ENCODE measurements at regions not wholly inside any gene's neighbourhood (a gene's known extent, or its start where the extent isn't known, plus 50 kb on each side); places are given as distances from the start of the nearest gene placed in this dataset.

DNA sequence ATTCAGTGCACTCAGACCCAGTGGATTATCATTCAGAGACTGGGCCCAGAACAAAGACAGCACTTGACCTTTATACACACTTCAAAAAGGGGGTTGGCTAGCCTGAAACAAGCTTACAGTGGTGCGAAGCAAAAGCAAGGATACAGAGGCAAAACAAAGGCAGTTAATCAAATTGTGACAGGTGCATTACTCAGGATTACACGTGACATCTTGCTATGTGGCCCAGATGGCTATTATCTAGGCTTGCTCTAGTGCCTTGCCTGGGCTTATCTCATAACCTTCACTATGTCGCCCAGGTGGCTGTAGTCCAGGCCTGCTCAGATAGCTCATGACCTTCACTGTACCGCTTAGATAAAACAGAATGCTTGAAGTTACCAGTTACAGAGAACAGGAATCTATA is 1092.1 kb upstream of the PRKX start:
- no TSS peak for BruUV-seq (replicated peaks)
- Histone ChIP-seq H3K9me3 (replicated peaks; ENCODE audit: control insufficient read depth, insufficient read depth, low read length) (no peaks in the 10 kb centered on the region), H3K9me1 (replicated peaks; ENCODE audit: control insufficient read depth, extremely low read depth, insufficient read depth, low read length) (no peaks in the 10 kb centered on the region), H4K20me1 (replicated peaks; ENCODE audit: control insufficient read depth, extremely low read depth, insufficient read depth, low read length) (no peaks in the 10 kb centered on the region), H2AFZ (ENCODE audit: low read depth, low read length) (no peak overlapping the region), H3K27me3 (ENCODE audit: control insufficient read depth in 2 of 2, insufficient read depth in 2 of 2, low read length in 2 of 2) (no peaks in the 10 kb centered on the region), H3K4me3 (replicated peaks in 1 of 3; ENCODE audit: insufficient read depth in 1 of 3, low read depth in 1 of 3, low read length in 3 of 3) (no peak overlapping the region), H3K4me2 (ENCODE audit: insufficient read depth, low read length) (no peak overlapping the region), H3K27ac (ENCODE audit: insufficient read depth, low read depth, low read length) (no peak overlapping the region), H3K79me2 (ENCODE audit: control insufficient read depth, insufficient read depth, low read length) (no peaks in the 10 kb centered on the region), H3K4me1 (ENCODE audit: control insufficient read depth, extremely low read depth, insufficient read depth, low read length) (no peaks in the 10 kb centered on the region), H3K36me3 (ENCODE audit: control insufficient read depth in 2 of 2, extremely low read depth in 1 of 2, insufficient read depth in 2 of 2, low read length in 2 of 2) (no peaks in the 10 kb centered on the region), H3K9ac (replicated peaks; ENCODE audit: extremely low read depth, insufficient read depth, low read length) (no peak overlapping the region)
- intact Hi-C loops (cut with micrococcal nuclease) (no loop called here), dilution Hi-C loops (cut with MboI; ENCODE audit: extremely low pct_ligation_motif_present, low sequenced_read_pairs) (no loop called here)
- DNase-seq (ENCODE audit: low read depth, low spot score) (no peak), FAIRE-seq (no peak)
- TF ChIP-seq POLR2A (IDR thresholded peaks at IDR 0.05; ENCODE audit: low read depth, low read length) (no peak), POLR2AphosphoS5 (IDR thresholded peaks at IDR 0.05; ENCODE audit: insufficient read depth, low read depth, low read length) (no peak), FOS (IDR thresholded peaks at IDR 0.05; ENCODE audit: borderline replicate concordance, insufficient read depth, low read length) (no peak), MYC (IDR thresholded peaks at IDR 0.05; ENCODE audit: low read depth, low read length) (no peak), GATA2 (IDR thresholded peaks at IDR 0.05; ENCODE audit: insufficient read depth, insufficient read length, low read depth, low read length) (no peak), EZH2 (IDR thresholded peaks at IDR 0.05; ENCODE audit: borderline replicate concordance, low read depth, low read length, severe bottlenecking) (no peak), JUN (IDR thresholded peaks at IDR 0.05; ENCODE audit: borderline replicate concordance, insufficient read depth, insufficient read length, low read depth) (no peak)
- TF ChIP-seq, protein P1, sequence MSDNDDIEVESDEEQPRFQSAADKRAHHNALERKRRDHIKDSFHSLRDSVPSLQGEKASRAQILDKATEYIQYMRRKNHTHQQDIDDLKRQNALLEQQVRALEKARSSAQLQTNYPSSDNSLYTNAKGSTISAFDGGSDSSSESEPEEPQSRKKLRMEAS (IDR thresholded peaks at IDR 0.05; ENCODE audit: insufficient read depth, insufficient read length) = no peak
- TF ChIP-seq, protein P2, sequence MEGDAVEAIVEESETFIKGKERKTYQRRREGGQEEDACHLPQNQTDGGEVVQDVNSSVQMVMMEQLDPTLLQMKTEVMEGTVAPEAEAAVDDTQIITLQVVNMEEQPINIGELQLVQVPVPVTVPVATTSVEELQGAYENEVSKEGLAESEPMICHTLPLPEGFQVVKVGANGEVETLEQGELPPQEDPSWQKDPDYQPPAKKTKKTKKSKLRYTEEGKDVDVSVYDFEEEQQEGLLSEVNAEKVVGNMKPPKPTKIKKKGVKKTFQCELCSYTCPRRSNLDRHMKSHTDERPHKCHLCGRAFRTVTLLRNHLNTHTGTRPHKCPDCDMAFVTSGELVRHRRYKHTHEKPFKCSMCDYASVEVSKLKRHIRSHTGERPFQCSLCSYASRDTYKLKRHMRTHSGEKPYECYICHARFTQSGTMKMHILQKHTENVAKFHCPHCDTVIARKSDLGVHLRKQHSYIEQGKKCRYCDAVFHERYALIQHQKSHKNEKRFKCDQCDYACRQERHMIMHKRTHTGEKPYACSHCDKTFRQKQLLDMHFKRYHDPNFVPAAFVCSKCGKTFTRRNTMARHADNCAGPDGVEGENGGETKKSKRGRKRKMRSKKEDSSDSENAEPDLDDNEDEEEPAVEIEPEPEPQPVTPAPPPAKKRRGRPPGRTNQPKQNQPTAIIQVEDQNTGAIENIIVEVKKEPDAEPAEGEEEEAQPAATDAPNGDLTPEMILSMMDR (IDR thresholded peaks at IDR 0.05; ENCODE audit: extremely low read depth in 1 of 2, insufficient read depth in 1 of 2, low read depth in 1 of 2, low read length in 2 of 2) = no peak
- POLR2A ChIA-PET = no interaction called here
- CTCF ChIA-PET = no interaction called here
